ENCODE measurements at regions not wholly inside any gene's neighbourhood (a gene's known extent, or its start where the extent isn't known, plus 50 kb on each side); places are given as distances from the start of the nearest gene placed in this dataset.

GRCh38 chr17:36825113-36825512, 112.2 kb upstream of the LHX1 start:
- TF ChIP-seq ZNF274 (IDR thresholded peaks at IDR 0.05; ENCODE audit: low read depth, low read length) (no peak), YY1 (IDR thresholded peaks at IDR 0.05; ENCODE audit: insufficient read depth, insufficient read length) (no peak), SUZ12 (IDR thresholded peaks at IDR 0.05; ENCODE audit: extremely low read depth, insufficient read depth, insufficient read length) (no peak)

Measured in NT2/D1 (cell line).